DND-41 (cell line): ENCODE measurements at regions not wholly inside any gene's neighbourhood (a gene's known extent, or its start where the extent isn't known, plus 50 kb on each side); places are given as distances from the start of the nearest gene placed in this dataset.

Experiments used
- CTCF ChIP-seq: IDR thresholded peaks from 2 replicates; pipeline ENCODE4 v1.5.1; 2012; ENCODE audit warnings: borderline replicate concordance, low read length, moderate library complexity, mild to moderate bottlenecking; ENCODE audit not compliant: poor library complexity, severe bottlenecking; ENCODE audit errors: extremely low read depth
- EZH2 ChIP-seq: IDR thresholded peaks from 3 replicates; pipeline ENCODE4 v1.6.1; 2012; ENCODE audit warnings: borderline replicate concordance, low read depth, mild to moderate bottlenecking, moderate library complexity, low read length, inconsistent platforms; ENCODE audit not compliant: severe bottlenecking

GRCh38 chr9:87387351-87388011 lies 110.2 kb upstream of the DAPK1 start:
- no peak for TF ChIP-seq CTCF
- no peak for TF ChIP-seq EZH2
